Ishikawa (cell line): ENCODE measurements at regions not wholly inside any gene's neighbourhood (a gene's known extent, or its start where the extent isn't known, plus 50 kb on each side); places are given as distances from the start of the nearest gene placed in this dataset.

Source experiments
- CEBPB ChIP-seq: IDR thresholded peaks from 2 replicates; pipeline ENCODE4 v1.6.1; 2012
- CREB1 ChIP-seq: IDR thresholded peaks from 2 replicates; pipeline ENCODE4 v1.6.1; 2012; ENCODE audit warnings: low read depth
- EGR1 ChIP-seq: IDR thresholded peaks from 2 replicates; pipeline ENCODE4 v1.6.1; 2012
- EP300 ChIP-seq: IDR thresholded peaks from 2 replicates; pipeline ENCODE4 v1.6.1; 2012; ENCODE audit warnings: borderline replicate concordance
- FOXM1 ChIP-seq: IDR thresholded peaks from 2 replicates; pipeline ENCODE4 v1.6.1; 2012; ENCODE audit warnings: low read depth, borderline replicate concordance
- NFIC ChIP-seq: IDR thresholded peaks from 2 replicates; pipeline ENCODE4 v1.6.1; 2012
- RAD21 ChIP-seq: IDR thresholded peaks from 2 replicates; pipeline ENCODE4 v1.6.1; 2012; ENCODE audit warnings: low read depth
- REST ChIP-seq: IDR thresholded peaks from 2 replicates; pipeline ENCODE4 v1.6.1; 2012; ENCODE audit warnings: low read depth, mild to moderate bottlenecking
- TAF1 ChIP-seq: IDR thresholded peaks from 2 replicates; pipeline ENCODE4 v1.6.1; 2012; ENCODE audit warnings: low read depth, mild to moderate bottlenecking
- TCF12 ChIP-seq: IDR thresholded peaks from 2 replicates; pipeline ENCODE4 v1.6.1; 2012; ENCODE audit warnings: low read depth
- TEAD4 ChIP-seq: IDR thresholded peaks from 2 replicates; pipeline ENCODE4 v1.6.1; 2012
- USF1 ChIP-seq: IDR thresholded peaks from 2 replicates; pipeline ENCODE4 v1.6.1; 2012
- YY1 ChIP-seq: IDR thresholded peaks from 2 replicates; pipeline ENCODE4 v1.6.1; 2012; ENCODE audit warnings: low read depth
- ZBTB7A ChIP-seq: IDR thresholded peaks from 2 replicates; pipeline ENCODE4 v1.6.1; 2012; ENCODE audit warnings: low read depth
- TF ChIP-seq, protein P1 (sequence below): IDR thresholded peaks from 2 replicates; pipeline ENCODE4 v1.6.1; 2012

- TF ChIP-seq ZBTB7A (no peak), CEBPB (no peak), TEAD4 (no peak), REST (no peak), YY1 (no peak), TCF12 (no peak), CREB1 (no peak)
Measured at GRCh38 chr15:39096608-39097205, 484.2 kb upstream of the THBS1 start.

DNA sequence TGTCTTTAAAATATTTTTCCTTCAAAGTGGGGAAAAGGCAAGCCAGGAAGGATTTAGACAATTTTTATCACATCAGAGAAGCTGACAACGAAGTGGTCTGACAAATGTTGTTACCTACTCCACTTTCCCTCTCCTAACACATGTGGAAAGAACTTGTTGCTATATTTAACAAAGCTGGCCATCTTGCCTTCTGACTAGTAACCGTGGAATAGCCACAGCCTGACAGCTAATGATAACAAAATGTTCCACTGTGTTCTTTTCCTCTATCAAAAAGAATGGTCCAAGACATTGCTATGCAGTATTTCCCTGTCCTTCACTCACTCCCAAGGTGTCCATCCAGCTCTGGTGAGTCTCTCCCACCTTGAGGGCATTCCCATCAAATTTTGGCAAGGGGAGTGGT, 481.4 kb upstream of the THBS1 start:
- TF ChIP-seq EP300: no peak
- TF ChIP-seq FOXM1: no peak
- TF ChIP-seq RAD21: no peak
- no peak for TF ChIP-seq CREB1
- TF ChIP-seq USF1: no peak
- no peak for TF ChIP-seq CEBPB
- TF ChIP-seq ZBTB7A: no peak
- TF ChIP-seq, protein P1, sequence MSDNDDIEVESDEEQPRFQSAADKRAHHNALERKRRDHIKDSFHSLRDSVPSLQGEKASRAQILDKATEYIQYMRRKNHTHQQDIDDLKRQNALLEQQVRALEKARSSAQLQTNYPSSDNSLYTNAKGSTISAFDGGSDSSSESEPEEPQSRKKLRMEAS: no peak
- no peak for TF ChIP-seq REST
- TF ChIP-seq NFIC: no peak
- TF ChIP-seq YY1: no peak
- no peak for TF ChIP-seq TAF1

- TF ChIP-seq REST (no peak), USF1 (no peak), NFIC (no peak), EGR1 (no peak), TEAD4 (no peak), ZBTB7A (no peak), EP300 (no peak), CEBPB (no peak), TAF1 (no peak), TCF12 (no peak), YY1 (no peak), CREB1 (no peak)
- TF ChIP-seq, protein P1: no peak
Measured at GRCh38 chr15:39100106-39100660, 480.7 kb upstream of the THBS1 start.

DNA sequence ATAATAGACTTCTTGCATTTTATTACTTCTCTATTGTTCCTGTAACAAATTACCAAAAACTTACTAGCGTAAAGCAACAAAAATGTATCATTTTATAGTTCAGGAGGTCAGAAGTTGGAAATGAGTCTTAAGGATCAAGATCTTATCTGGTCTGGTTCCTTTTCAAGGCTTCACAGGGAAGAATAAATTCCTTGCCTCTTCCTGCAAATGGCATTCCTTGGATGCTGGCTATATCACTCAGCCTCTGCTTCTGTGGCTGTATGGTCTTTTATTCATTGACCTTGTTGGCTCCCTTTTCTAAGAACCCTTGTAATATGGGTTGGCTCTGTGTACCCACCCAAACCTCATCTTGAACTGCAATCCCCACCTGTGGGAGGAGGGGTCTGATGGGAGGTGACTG, 478.4 kb upstream of the THBS1 start:
- TF ChIP-seq, protein P1: no peak
- TF ChIP-seq EP300: no peak
- TF ChIP-seq FOXM1: no peak
- TF ChIP-seq EGR1: no peak
- TF ChIP-seq CREB1: no peak
- no peak for TF ChIP-seq TCF12
- no peak for TF ChIP-seq USF1
- TF ChIP-seq YY1: no peak
- no peak for TF ChIP-seq RAD21
- no peak for TF ChIP-seq NFIC
- TF ChIP-seq ZBTB7A: no peak
- TF ChIP-seq REST: no peak
- TF ChIP-seq TEAD4: no peak
- TF ChIP-seq TAF1: no peak
- no peak for TF ChIP-seq CEBPB
